Fibroblast of villous mesenchyme (primary cell): ENCODE measurements at regions not wholly inside any gene's neighbourhood (a gene's known extent, or its start where the extent isn't known, plus 50 kb on each side); places are given as distances from the start of the nearest gene placed in this dataset.

Experiments
- DNase-seq: peaks from one replicate; pipeline ENCODE4 v3.0.0-alpha.2; 2010; ENCODE audit warnings: low read depth
- H3K4me3 ChIP-seq: 2 replicates; pipeline ENCODE4 v1.5.1; 2011; ENCODE audit warnings: low read depth, mild to moderate bottlenecking, low read length
- CTCF ChIP-seq: IDR thresholded peaks from 2 replicates; pipeline ENCODE4 v1.5.1; 2012; ENCODE audit warnings: low read depth, mild to moderate bottlenecking, low read length; ENCODE audit not compliant: insufficient read depth

GRCh38 chr2:53582556-53582955 lies 185.0 kb upstream of the CHAC2 start:
- no peak for TF ChIP-seq CTCF
- no peak for DNase-seq
- H3K4me3 ChIP-seq, result no peak overlapping the region

GRCh38 chr2:53576166-53576565 lies 191.4 kb upstream of the CHAC2 start:
- DNase-seq, result no peak
- no peak for TF ChIP-seq CTCF
- H3K4me3 ChIP-seq, result no peak overlapping the region

- no peak overlapping the region for H3K4me3 ChIP-seq
- TF ChIP-seq CTCF, result no peak
- peak; percentile 3 for DNase-seq
Observed at GRCh38 chr2:53575721-53576124, 191.9 kb upstream of the CHAC2 start.

- TF ChIP-seq CTCF, result no peak
- DNase-seq, result no peak
- H3K4me3 ChIP-seq, result no peak overlapping the region
Observed at GRCh38 chr2:53572696-53573095, 194.9 kb upstream of the CHAC2 start.

- no peak for DNase-seq
- H3K4me3 ChIP-seq, result no peak overlapping the region
- no peak for TF ChIP-seq CTCF
Observed at GRCh38 chr2:53569957-53570727, 197.5 kb upstream of the CHAC2 start.

GRCh38 chr2:53568469-53568868 lies 199.1 kb upstream of the CHAC2 start:
- DNase-seq, result peak; percentile 14
- no peak overlapping the region for H3K4me3 ChIP-seq

More at GRCh38 chr2:53568469-53568868, 199.1 kb upstream of the CHAC2 start:
- TF ChIP-seq CTCF, result no peak
